HEK293 (cell line): ENCODE measurements at regions not wholly inside any gene's neighbourhood (a gene's known extent, or its start where the extent isn't known, plus 50 kb on each side); places are given as distances from the start of the nearest gene placed in this dataset.

Experiments
- CTCF ChIA-PET: fragments of 350-600 bp; formaldehyde crosslinking; extraction: SDS; loops from one replicate; lab custom pipeline; 2021; ENCODE audit warnings: antibody characterized with exemption; lab: Yijun Ruan, JAX
- POLR2A ChIA-PET: fragments of 300-600 bp; formaldehyde crosslinking; extraction: SDS; loops from one replicate; lab custom pipeline; 2020; ENCODE audit warnings: antibody characterized with exemption, inconsistent platforms; lab: Yijun Ruan, JAX
- H3K27ac ChIP-seq: fragments of 200-500 bp; sonication (Bioruptor generic); 2 replicates; pipeline ENCODE4 v1.5.1; 2014; ENCODE audit warnings: low read depth, low read length, control low read depth, inconsistent platforms; ENCODE audit errors: extremely low read depth
- H3K36me3 ChIP-seq, 2 experiments: fragments of 200-500 bp in 1 of 2; sonication (Bioruptor generic) in 1 of 2; 1 replicate in 1 of 2; 2 replicates in 1 of 2; pipeline ENCODE4 v1.5.1; 2014 to 2017; ENCODE audit warnings: inconsistent platforms in 2 of 2, low read length in 2 of 2; ENCODE audit not compliant: control insufficient read depth in 2 of 2, insufficient read depth in 1 of 2
- H3K4me1 ChIP-seq: fragments of 200-500 bp; sonication (Bioruptor generic); 2 replicates; pipeline ENCODE4 v1.5.1; 2014; ENCODE audit warnings: mild to moderate bottlenecking, low read length, inconsistent platforms; ENCODE audit not compliant: control insufficient read depth, insufficient read depth
- H3K4me3 ChIP-seq: 2 replicates; pipeline ENCODE4 v1.5.1; 2011; ENCODE audit warnings: low read depth, mild to moderate bottlenecking, control low read depth, low read length, moderate library complexity
- H3K9me3 ChIP-seq: fragments of 200-500 bp; sonication (Bioruptor generic); 2 replicates; pipeline ENCODE4 v1.5.1; 2014; ENCODE audit warnings: low read depth, low read length, inconsistent platforms; ENCODE audit not compliant: control insufficient read depth, insufficient read depth
- GFI1B ChIP-seq: fragments of 450-650 bp; formaldehyde crosslinking; IDR thresholded peaks from 2 replicates; pipeline ENCODE4 v1.5.1; 2016; ENCODE audit warnings: missing biosample characterization, missing genetic modification characterization
- KLF17 ChIP-seq: fragments of 450-650 bp; formaldehyde crosslinking; IDR thresholded peaks from 2 replicates; pipeline ENCODE4 v1.5.1; 2016; ENCODE audit warnings: missing biosample characterization, missing genetic modification characterization
- KLF7 ChIP-seq: fragments of 450-650 bp; formaldehyde crosslinking; IDR thresholded peaks from 2 replicates; pipeline ENCODE4 v1.5.1; 2016; ENCODE audit warnings: missing biosample characterization, missing genetic modification characterization, borderline replicate concordance
- PRDM4 ChIP-seq: fragments of 450-650 bp; formaldehyde crosslinking; IDR thresholded peaks from 2 replicates; pipeline ENCODE4 v1.5.1; 2017; ENCODE audit warnings: missing biosample characterization, missing genetic modification characterization
- RBAK ChIP-seq: fragments of 450-650 bp; formaldehyde crosslinking; IDR thresholded peaks from 2 replicates; pipeline ENCODE4 v1.5.1; 2016; ENCODE audit warnings: missing biosample characterization, missing genetic modification characterization
- ZNF10 ChIP-seq: fragments of 450-650 bp; formaldehyde crosslinking; IDR thresholded peaks from 2 replicates; pipeline ENCODE4 v1.5.1; 2017; ENCODE audit warnings: missing biosample characterization, missing genetic modification characterization
- ZNF121 ChIP-seq: fragments of 450-650 bp; formaldehyde crosslinking; IDR thresholded peaks from 2 replicates; pipeline ENCODE4 v1.5.1; 2016; ENCODE audit warnings: missing biosample characterization, missing genetic modification characterization
- ZNF214 ChIP-seq: fragments of 450-650 bp; formaldehyde crosslinking; IDR thresholded peaks from 2 replicates; pipeline ENCODE4 v1.5.1; 2017; ENCODE audit warnings: missing biosample characterization, mild to moderate bottlenecking, missing genetic modification characterization, borderline replicate concordance
- ZNF37A ChIP-seq: fragments of 450-650 bp; IDR thresholded peaks from 2 replicates; pipeline ENCODE4 v1.5.1; 2018; ENCODE audit warnings: missing biosample characterization, missing genetic modification characterization
- ZNF626 ChIP-seq: fragments of 450-650 bp; sonication (Bioruptor Pico); formaldehyde crosslinking; IDR thresholded peaks from 2 replicates; pipeline ENCODE4 v1.5.1; 2018; ENCODE audit warnings: missing biosample characterization, missing genetic modification characterization, inconsistent platforms
- ZNF707 ChIP-seq: fragments of 450-650 bp; formaldehyde crosslinking; IDR thresholded peaks from 2 replicates; pipeline ENCODE4 v1.5.1; 2016; ENCODE audit warnings: missing biosample characterization, missing genetic modification characterization
- ZNF791 ChIP-seq: fragments of 450-650 bp; formaldehyde crosslinking; IDR thresholded peaks from 2 replicates; pipeline ENCODE4 v1.5.1; 2016; ENCODE audit warnings: missing biosample characterization, missing genetic modification characterization
- ZSCAN18 ChIP-seq: fragments of 450-650 bp; formaldehyde crosslinking; IDR thresholded peaks from 2 replicates; pipeline ENCODE4 v1.5.1; 2016; ENCODE audit warnings: missing biosample characterization, missing genetic modification characterization
- ZSCAN30 ChIP-seq: fragments of 450-650 bp; IDR thresholded peaks from 2 replicates; pipeline ENCODE4 v1.5.1; 2018; ENCODE audit warnings: missing biosample characterization, mild to moderate bottlenecking, missing genetic modification characterization, moderate library complexity
- TF ChIP-seq, protein P1 (sequence below): fragments of 450-650 bp; formaldehyde crosslinking; IDR thresholded peaks from 2 replicates; pipeline ENCODE4 v1.5.1; 2016; ENCODE audit warnings: missing biosample characterization, missing genetic modification characterization
- TF ChIP-seq, protein P2 (sequence below): fragments of 450-650 bp; formaldehyde crosslinking; IDR thresholded peaks from 2 replicates; pipeline ENCODE4 v1.5.1; 2016; ENCODE audit warnings: missing biosample characterization, missing genetic modification characterization
- TF ChIP-seq, protein P3 (sequence below): fragments of 450-650 bp; formaldehyde crosslinking; IDR thresholded peaks from 2 replicates; pipeline ENCODE4 v1.5.1; 2016; ENCODE audit warnings: missing biosample characterization, missing genetic modification characterization
- TF ChIP-seq, protein P4 (sequence below): fragments of 450-650 bp; formaldehyde crosslinking; IDR thresholded peaks from 2 replicates; pipeline ENCODE4 v1.5.1; 2017; ENCODE audit warnings: missing biosample characterization, missing genetic modification characterization

GRCh38 chr1:14371771-14372497 is 226.6 kb upstream of the KAZN start:
- H3K4me3 ChIP-seq, result no peak overlapping the region
- H3K9me3 ChIP-seq, result no peaks in the 10 kb centered on the region
- CTCF ChIA-PET, result interaction anchor here (0.5 kb wide), 1 partner anchor 491 kb away, joined by 4 read pairs; no protein-coding TSS in a partner anchor
- H3K4me1 ChIP-seq, result no peaks in the 10 kb centered on the region
- no peaks in the 10 kb centered on the region for H3K36me3 ChIP-seq
- POLR2A ChIA-PET, result no interaction called here
- no peak overlapping the region for H3K27ac ChIP-seq
- TF ChIP-seq ZNF707 (tag by site-specific recombination) (no peak), KLF17 (tag by site-specific recombination) (no peak), ZNF37A (tag by site-specific recombination) (no peak), GFI1B (tag by site-specific recombination) (no peak), ZNF10 (tag by site-specific recombination) (no peak), RBAK (tag by site-specific recombination) (no peak), ZNF791 (no peak), KLF7 (tag by site-specific recombination) (no peak), ZNF214 (tag by site-specific recombination) (no peak), ZNF626 (no peak), ZNF121 (tag by site-specific recombination) (no peak)
- TF ChIP-seq, protein P1, sequence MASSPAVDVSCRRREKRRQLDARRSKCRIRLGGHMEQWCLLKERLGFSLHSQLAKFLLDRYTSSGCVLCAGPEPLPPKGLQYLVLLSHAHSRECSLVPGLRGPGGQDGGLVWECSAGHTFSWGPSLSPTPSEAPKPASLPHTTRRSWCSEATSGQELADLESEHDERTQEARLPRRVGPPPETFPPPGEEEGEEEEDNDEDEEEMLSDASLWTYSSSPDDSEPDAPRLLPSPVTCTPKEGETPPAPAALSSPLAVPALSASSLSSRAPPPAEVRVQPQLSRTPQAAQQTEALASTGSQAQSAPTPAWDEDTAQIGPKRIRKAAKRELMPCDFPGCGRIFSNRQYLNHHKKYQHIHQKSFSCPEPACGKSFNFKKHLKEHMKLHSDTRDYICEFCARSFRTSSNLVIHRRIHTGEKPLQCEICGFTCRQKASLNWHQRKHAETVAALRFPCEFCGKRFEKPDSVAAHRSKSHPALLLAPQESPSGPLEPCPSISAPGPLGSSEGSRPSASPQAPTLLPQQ (tag by site-specific recombination), result no peak

DNA sequence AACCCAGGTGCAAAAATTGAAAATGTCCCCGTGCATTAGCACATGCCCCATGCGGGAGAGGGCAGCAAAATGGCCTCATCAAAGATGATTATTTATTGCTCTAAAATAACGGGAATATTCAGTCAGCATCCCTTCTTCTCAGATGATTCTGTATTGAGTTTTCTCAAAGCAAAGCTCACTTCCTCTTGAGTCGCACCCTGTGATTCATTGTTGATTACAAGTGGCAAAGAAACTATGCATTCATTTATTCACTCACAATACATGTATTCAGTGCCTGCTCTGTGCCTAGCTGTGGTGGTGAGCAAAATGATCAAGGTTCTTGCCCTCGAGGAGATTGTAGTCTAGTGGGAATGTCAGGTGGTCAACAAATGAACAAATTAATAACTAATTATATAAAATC is 226.0 kb upstream of the KAZN start:
- H3K4me1 ChIP-seq, result no peaks in the 10 kb centered on the region
- ChIA-PET POLR2A (no interaction called here), CTCF (interaction anchor here (0.5 to 0.6 kb wide), 2 partner anchors 474 to 491 kb away, joined by 3 to 4 read pairs; no protein-coding TSS in a partner anchor)
- TF ChIP-seq, protein P2, sequence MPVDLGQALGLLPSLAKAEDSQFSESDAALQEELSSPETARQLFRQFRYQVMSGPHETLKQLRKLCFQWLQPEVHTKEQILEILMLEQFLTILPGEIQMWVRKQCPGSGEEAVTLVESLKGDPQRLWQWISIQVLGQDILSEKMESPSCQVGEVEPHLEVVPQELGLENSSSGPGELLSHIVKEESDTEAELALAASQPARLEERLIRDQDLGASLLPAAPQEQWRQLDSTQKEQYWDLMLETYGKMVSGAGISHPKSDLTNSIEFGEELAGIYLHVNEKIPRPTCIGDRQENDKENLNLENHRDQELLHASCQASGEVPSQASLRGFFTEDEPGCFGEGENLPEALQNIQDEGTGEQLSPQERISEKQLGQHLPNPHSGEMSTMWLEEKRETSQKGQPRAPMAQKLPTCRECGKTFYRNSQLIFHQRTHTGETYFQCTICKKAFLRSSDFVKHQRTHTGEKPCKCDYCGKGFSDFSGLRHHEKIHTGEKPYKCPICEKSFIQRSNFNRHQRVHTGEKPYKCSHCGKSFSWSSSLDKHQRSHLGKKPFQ, result no peak
- no peak for TF ChIP-seq PRDM4
- TF ChIP-seq ZNF214 (tag by site-specific recombination), result no peak
- TF ChIP-seq, protein P3, sequence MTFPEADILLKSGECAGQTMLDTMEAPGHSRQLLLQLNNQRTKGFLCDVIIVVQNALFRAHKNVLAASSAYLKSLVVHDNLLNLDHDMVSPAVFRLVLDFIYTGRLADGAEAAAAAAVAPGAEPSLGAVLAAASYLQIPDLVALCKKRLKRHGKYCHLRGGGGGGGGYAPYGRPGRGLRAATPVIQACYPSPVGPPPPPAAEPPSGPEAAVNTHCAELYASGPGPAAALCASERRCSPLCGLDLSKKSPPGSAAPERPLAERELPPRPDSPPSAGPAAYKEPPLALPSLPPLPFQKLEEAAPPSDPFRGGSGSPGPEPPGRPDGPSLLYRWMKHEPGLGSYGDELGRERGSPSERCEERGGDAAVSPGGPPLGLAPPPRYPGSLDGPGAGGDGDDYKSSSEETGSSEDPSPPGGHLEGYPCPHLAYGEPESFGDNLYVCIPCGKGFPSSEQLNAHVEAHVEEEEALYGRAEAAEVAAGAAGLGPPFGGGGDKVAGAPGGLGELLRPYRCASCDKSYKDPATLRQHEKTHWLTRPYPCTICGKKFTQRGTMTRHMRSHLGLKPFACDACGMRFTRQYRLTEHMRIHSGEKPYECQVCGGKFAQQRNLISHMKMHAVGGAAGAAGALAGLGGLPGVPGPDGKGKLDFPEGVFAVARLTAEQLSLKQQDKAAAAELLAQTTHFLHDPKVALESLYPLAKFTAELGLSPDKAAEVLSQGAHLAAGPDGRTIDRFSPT (tag by site-specific recombination), result no peak
- TF ChIP-seq, protein P4, sequence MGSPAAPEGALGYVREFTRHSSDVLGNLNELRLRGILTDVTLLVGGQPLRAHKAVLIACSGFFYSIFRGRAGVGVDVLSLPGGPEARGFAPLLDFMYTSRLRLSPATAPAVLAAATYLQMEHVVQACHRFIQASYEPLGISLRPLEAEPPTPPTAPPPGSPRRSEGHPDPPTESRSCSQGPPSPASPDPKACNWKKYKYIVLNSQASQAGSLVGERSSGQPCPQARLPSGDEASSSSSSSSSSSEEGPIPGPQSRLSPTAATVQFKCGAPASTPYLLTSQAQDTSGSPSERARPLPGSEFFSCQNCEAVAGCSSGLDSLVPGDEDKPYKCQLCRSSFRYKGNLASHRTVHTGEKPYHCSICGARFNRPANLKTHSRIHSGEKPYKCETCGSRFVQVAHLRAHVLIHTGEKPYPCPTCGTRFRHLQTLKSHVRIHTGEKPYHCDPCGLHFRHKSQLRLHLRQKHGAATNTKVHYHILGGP, result no peak
- TF ChIP-seq ZSCAN18, result no peak
- no peak for TF ChIP-seq ZSCAN30 (tag by site-specific recombination)
- H3K27ac ChIP-seq, result no peak overlapping the region
- H3K36me3 ChIP-seq, result no peaks in the 10 kb centered on the region
- no peaks in the 10 kb centered on the region for H3K9me3 ChIP-seq
- no peak overlapping the region for H3K4me3 ChIP-seq
